NB4 (cell line): ENCODE measurements at regions not wholly inside any gene's neighbourhood (a gene's known extent, or its start where the extent isn't known, plus 50 kb on each side); places are given as distances from the start of the nearest gene placed in this dataset.

Source experiments
- CTCF ChIP-seq: IDR thresholded peaks from one replicate; pipeline ENCODE4 v1.5.1; 2012; ENCODE audit warnings: low read depth, low read length
- MAX ChIP-seq: IDR thresholded peaks from 2 replicates; pipeline ENCODE4 v1.6.1; 2011; ENCODE audit warnings: low read depth, low read length

GRCh38 chr20:20864351-20865096, 152.1 kb upstream of the RALGAPA2 start:
- TF ChIP-seq CTCF (peak; percentile 29), MAX (no peak)
